HUES6 (cell line): ENCODE measurements at regions not wholly inside any gene's neighbourhood (a gene's known extent, or its start where the extent isn't known, plus 50 kb on each side); places are given as distances from the start of the nearest gene placed in this dataset.

Experiments
- H3K27ac ChIP-seq: 2 replicates; pipeline ENCODE4 v1.7.0; 2013; ENCODE audit warnings: low read depth, mild to moderate bottlenecking, low read length, inconsistent platforms
- H3K27me3 ChIP-seq: 2 replicates; pipeline ENCODE4 v1.6.1; 2013; ENCODE audit warnings: low read length; ENCODE audit not compliant: control insufficient read depth, insufficient read depth
- H3K36me3 ChIP-seq: 2 replicates; pipeline ENCODE4 v1.6.1; 2013; ENCODE audit warnings: low read length; ENCODE audit not compliant: control insufficient read depth, insufficient read depth
- H3K4me1 ChIP-seq: 2 replicates; pipeline ENCODE4 v1.6.1; 2013; ENCODE audit warnings: low read length; ENCODE audit not compliant: control insufficient read depth, insufficient read depth
- H3K4me3 ChIP-seq: 2 replicates; pipeline ENCODE4 v1.5.1; 2013; ENCODE audit warnings: low read depth, low read length
- H3K9ac ChIP-seq: one replicate; pipeline ENCODE4 v1.6.1; 2013; ENCODE audit warnings: mild to moderate bottlenecking, low read length
- H3K9me3 ChIP-seq: 2 replicates; pipeline ENCODE4 v1.6.1; 2013; ENCODE audit warnings: low read depth, low read length; ENCODE audit not compliant: control insufficient read depth, insufficient read depth

DNA sequence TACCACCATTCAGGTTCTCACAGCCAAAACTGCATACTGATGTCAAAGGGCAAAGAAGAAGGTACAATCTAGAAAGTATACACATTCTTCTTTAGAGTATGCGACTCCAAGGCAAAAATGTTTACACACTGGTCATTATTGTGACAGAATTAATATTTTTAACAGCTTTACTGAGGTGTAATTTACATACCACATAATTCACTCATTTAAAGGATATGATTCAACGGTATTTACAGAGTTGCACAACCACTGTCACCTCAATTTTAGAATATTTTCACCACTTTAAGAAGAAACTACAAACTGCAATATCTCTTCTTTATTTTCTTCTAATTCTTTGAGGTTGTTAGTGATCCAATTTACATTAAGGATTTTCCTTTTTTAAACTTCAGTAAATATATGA lies 325.4 kb upstream of the SMIM31 start:
- Histone ChIP-seq H3K9ac (no peak overlapping the region), H3K4me1 (no peaks in the 10 kb centered on the region), H3K27me3 (no peaks in the 10 kb centered on the region), H3K4me3 (no peak overlapping the region), H3K36me3 (no peaks in the 10 kb centered on the region), H3K9me3 (no peaks in the 10 kb centered on the region), H3K27ac (no peak overlapping the region)

DNA sequence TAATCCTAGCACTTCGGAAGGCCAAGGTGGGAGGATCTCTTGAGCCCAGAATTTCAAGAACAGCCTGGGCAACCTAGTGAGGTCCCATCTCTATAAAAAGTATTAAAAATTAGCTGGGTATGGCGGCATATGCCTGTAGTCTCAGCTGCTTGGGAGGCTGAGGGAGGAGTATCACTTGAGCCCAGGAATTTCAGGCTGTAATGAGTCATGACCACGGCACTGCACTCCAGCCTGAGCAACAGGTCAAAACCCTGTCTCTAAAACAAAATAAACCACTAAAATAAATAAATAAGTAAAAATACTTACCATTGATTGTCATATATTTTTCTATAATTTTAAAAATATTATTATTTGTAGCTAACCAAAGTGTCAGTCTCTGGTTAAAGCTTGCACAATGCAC lies 315.6 kb upstream of the SMIM31 start:
- H3K9me3 ChIP-seq: no peaks in the 10 kb centered on the region
- H3K4me3 ChIP-seq: no peak overlapping the region
- no peaks in the 10 kb centered on the region for H3K36me3 ChIP-seq
- no peak overlapping the region for H3K27ac ChIP-seq
- no peaks in the 10 kb centered on the region for H3K4me1 ChIP-seq
- H3K27me3 ChIP-seq: no peaks in the 10 kb centered on the region
- H3K9ac ChIP-seq: no peak overlapping the region

DNA sequence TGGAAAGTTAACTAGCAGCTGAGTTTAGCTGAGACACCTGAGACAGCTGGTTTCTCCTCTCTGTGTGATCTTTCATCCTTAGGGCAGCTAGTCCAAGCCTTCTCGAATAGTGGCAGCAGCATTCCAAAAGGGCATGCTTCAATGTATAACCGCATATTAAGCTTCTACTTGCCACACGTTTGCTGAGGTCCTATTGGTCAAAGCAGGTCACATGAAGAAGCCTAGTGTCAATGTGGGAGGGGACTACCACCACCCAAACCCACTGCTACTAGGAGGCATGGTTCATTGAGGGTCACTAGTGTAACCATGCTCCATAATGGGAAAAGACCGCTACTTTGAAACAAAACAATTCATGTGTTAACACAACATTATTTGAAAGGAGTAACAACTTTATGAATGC lies 314.9 kb upstream of the SMIM31 start:
- Histone ChIP-seq H3K9me3 (no peaks in the 10 kb centered on the region), H3K27me3 (no peaks in the 10 kb centered on the region), H3K27ac (no peak overlapping the region), H3K9ac (no peak overlapping the region), H3K36me3 (no peaks in the 10 kb centered on the region), H3K4me1 (no peaks in the 10 kb centered on the region), H3K4me3 (no peak overlapping the region)

DNA sequence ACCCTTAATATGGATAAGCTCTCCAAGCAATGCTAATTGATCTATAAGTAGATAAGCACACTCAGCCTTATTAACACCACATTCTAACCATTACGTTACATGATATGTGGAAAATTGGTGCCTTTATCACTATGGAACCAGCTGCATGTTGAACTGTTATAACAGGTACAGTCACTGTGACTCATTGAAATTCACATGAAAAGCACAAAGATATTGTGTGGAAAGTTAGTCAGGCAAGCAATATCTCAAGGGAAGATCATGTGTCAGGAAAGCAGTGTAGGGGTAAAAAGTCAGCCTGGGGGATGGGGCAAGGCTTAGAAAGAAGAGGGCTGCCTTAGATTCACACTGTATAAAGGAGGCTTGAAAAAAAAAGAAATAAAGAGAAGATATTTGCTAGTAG lies 313.7 kb upstream of the SMIM31 start:
- Histone ChIP-seq H3K9ac (no peak overlapping the region), H3K36me3 (no peaks in the 10 kb centered on the region), H3K27ac (no peak overlapping the region), H3K27me3 (no peaks in the 10 kb centered on the region), H3K4me3 (no peak overlapping the region), H3K4me1 (no peaks in the 10 kb centered on the region), H3K9me3 (no peaks in the 10 kb centered on the region)

DNA sequence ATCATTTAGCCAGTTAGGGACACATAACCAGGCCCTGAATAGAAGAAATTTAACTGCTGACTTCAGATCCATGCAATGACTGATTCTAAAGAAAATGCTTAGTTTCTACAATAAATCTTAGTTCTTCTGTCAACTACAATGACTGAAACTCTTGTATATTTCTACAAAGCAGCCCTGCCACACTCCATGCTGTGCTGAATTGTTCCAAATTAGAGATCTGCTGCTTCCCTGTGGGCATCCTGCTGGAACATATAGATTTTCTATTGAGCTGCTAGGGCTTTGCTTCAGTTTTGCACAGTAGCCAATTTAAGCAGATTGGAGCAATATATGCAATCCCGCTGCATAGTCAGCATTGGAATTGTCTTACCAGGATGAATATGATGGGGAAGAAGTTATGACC lies 312.8 kb upstream of the SMIM31 start:
- Histone ChIP-seq H3K36me3 (no peaks in the 10 kb centered on the region), H3K27ac (no peak overlapping the region), H3K9me3 (no peaks in the 10 kb centered on the region), H3K4me3 (no peak overlapping the region), H3K27me3 (no peaks in the 10 kb centered on the region), H3K4me1 (no peaks in the 10 kb centered on the region), H3K9ac (no peak overlapping the region)

DNA sequence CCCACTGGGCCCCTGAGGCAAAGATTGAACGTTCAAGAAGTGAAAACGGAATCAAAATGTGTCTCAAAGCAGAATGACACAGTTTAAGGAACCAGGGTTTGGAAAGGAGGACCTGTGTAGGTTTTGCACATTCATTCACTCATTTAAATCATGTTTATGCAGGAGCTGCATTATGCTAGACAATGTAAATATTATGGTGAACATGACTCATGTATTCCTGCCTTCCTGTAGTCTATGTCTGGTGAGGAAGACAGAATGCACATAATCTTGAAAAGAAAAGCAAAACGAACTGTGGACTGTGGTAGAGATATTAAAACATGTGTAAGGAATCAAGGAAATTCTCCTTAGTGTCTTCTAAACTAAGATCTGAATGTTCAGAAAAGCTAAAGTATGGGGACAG lies 311.8 kb upstream of the SMIM31 start:
- Histone ChIP-seq H3K4me3 (no peak overlapping the region), H3K9ac (no peak overlapping the region), H3K27me3 (no peaks in the 10 kb centered on the region), H3K4me1 (no peaks in the 10 kb centered on the region), H3K27ac (no peak overlapping the region), H3K9me3 (no peaks in the 10 kb centered on the region), H3K36me3 (no peaks in the 10 kb centered on the region)

DNA sequence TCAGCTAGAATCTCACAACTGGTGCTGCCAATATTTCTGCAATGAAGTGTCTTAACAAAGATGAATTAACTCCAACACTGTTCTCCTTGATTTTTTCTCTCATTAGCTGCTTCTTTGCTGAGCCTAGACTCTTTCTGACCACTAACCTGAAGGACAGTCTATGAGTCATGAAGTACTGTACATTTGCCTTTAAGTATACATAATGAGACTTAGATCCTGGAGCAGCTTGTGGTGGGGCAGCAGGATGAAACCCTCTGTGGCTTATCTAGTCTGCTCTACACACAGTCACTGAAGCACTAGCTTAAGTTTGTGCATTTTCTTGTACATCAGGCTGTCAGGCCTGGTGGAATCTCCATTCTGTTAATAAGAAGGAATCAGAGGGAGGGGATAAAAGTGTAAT lies 307.4 kb upstream of the SMIM31 start:
- H3K4me3 ChIP-seq: no peak overlapping the region
- H3K36me3 ChIP-seq: no peaks in the 10 kb centered on the region
- no peaks in the 10 kb centered on the region for H3K27me3 ChIP-seq
- no peak overlapping the region for H3K9ac ChIP-seq
- H3K4me1 ChIP-seq: no peaks in the 10 kb centered on the region
- no peak overlapping the region for H3K27ac ChIP-seq
- no peaks in the 10 kb centered on the region for H3K9me3 ChIP-seq

DNA sequence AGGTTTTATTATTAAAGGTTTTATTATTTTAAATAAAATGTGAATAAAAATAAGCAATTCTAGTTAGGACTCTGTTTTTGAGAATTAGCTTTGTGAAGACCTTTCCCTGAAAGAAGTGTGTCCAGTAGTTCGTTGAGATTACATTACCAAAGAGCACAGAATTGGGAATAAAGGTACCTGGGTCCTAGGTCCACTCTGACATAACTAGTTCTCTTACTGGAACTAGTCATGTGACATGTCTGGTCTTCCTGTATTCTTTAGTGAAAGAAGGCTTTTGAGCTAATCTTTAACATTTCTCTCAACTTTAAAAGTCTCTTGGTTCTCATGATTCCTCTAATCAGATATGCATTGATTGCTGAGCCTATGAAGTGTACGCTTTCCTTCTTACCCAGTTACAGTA lies 292.0 kb upstream of the SMIM31 start:
- H3K4me3 ChIP-seq: no peak overlapping the region

DNA sequence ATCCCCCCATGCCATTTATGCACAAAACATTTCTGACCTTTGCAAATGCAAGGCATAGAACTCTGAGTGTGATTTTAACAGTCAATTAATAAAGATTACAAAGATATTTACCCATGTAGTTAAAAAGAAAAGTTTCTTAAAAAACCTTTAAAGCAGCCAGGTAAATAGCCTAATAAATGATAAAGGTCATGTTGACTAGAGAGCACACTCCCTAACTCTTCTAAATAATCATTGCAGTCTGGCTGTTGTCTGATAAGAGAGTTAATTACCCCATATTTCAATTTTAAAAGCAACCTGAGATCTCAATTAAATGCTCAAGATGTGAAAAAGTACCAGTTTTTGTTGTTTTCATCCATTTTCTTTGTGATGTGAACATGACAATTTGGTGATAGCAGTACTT lies 291.5 kb upstream of the SMIM31 start:
- no peak overlapping the region for H3K4me3 ChIP-seq
- H3K9me3 ChIP-seq: 0 out of 2 replicates have a peak, but pooled peaks cover 2% of the 10 kb centered on the region
- H3K27me3 ChIP-seq: no peaks in the 10 kb centered on the region
- H3K4me1 ChIP-seq: 0 out of 2 replicates have a peak, but pooled peaks cover 4% of the 10 kb centered on the region
- no peak overlapping the region for H3K9ac ChIP-seq
- no peak overlapping the region for H3K27ac ChIP-seq
- H3K36me3 ChIP-seq: no peaks in the 10 kb centered on the region

More for the DNA sequence above, 292.0 kb upstream of the SMIM31 start:
- 0 out of 2 replicates have a peak, but pooled peaks cover 4% of the 10 kb centered on the region for H3K4me1 ChIP-seq
- H3K27me3 ChIP-seq: no peaks in the 10 kb centered on the region
- H3K36me3 ChIP-seq: no peaks in the 10 kb centered on the region
- H3K9me3 ChIP-seq: 0 out of 2 replicates have a peak, but pooled peaks cover 2% of the 10 kb centered on the region
- H3K9ac ChIP-seq: no peak overlapping the region
- no peak overlapping the region for H3K27ac ChIP-seq

DNA sequence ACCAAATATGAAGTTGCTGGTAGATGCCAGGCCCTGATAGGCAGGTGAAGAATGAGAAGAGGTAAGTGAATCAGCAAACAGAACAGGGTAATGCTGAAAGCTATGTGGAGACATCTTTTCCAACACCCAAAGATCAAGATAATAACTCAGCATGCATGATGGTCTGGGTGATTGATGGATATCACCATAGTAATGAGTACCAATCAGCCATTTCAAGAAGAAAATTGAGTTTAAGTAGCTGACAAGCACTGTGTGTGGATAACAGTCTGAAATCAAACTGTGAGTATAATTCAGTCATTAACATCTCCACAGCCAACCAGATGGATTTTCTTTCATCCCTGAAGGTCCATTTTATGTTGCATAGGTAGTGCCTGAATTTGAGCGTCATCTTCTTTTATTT lies 289.6 kb upstream of the SMIM31 start:
- H3K27me3 ChIP-seq: no peaks in the 10 kb centered on the region
- H3K9ac ChIP-seq: no peak overlapping the region
- 0 out of 2 replicates have a peak, but pooled peaks cover 4% of the 10 kb centered on the region for H3K4me1 ChIP-seq
- H3K9me3 ChIP-seq: 0 out of 2 replicates have a peak, but pooled peaks cover 2% of the 10 kb centered on the region
- H3K27ac ChIP-seq: no peak overlapping the region
- no peak overlapping the region for H3K4me3 ChIP-seq
- no peaks in the 10 kb centered on the region for H3K36me3 ChIP-seq

DNA sequence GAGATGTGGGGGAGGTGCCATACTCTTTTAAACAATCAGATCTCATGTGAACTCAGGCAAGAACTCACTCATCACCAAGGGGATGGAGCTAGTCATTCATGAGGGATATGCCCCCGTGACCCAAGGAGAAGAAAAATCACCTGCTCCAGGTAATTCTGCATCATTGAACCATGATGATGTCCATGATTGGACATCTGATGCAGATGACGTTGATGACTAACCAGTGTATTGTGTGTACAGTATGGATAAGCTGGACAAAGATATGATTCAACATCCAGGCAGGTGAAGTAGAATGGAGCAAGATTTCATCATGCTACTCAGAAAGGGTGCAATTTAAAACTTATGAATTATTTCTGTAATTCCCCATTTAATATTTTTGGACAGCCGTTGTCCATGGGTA lies 286.4 kb upstream of the SMIM31 start:
- no peak overlapping the region for H3K27ac ChIP-seq
- H3K27me3 ChIP-seq: no peaks in the 10 kb centered on the region
- no peaks in the 10 kb centered on the region for H3K9me3 ChIP-seq
- H3K4me1 ChIP-seq: 0 out of 2 replicates have a peak, but pooled peaks cover 4% of the 10 kb centered on the region
- H3K9ac ChIP-seq: no peak overlapping the region
- no peak overlapping the region for H3K4me3 ChIP-seq
- no peaks in the 10 kb centered on the region for H3K36me3 ChIP-seq
